ENCODE measurements at regions not wholly inside any gene's neighbourhood (a gene's known extent, or its start where the extent isn't known, plus 50 kb on each side); places are given as distances from the start of the nearest gene placed in this dataset.

DNA sequence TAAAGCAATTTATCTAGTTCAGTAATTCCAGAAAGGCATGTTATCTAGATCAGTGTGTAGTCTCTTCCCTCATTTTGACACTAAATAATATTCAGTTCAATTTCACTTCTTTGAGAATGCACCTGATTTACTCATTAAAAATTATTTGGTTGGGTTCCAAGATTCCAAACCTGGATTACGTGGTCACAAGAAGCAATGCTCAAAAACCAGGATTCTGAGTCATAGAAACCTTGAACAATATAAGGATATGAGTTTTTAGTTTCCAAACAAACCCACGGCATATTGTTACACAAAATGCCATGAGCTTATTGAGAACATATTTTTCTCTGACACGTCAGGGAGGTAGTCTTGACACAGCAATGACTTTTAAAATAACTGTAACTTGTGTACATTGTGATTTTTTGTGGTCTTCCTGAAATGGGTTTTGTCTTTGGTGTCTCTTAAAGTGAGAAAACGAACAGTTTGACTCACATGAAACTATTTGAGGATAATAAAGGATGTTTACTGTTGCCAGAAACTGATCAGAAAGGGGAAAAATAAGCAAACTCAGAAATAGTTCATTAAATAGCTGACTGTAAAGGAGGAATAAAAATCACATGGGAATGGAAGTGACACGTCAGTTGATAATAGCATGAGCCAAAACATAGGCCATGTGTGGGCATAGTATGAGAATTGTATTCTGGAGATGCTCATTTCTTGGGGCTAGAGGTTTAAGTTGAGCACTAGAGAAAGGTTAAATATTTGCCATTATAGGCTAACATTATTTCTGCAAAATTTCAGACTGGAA, 617.7 kb upstream of the CDH2 start (continued):
- TF ChIP-seq, protein P1, sequence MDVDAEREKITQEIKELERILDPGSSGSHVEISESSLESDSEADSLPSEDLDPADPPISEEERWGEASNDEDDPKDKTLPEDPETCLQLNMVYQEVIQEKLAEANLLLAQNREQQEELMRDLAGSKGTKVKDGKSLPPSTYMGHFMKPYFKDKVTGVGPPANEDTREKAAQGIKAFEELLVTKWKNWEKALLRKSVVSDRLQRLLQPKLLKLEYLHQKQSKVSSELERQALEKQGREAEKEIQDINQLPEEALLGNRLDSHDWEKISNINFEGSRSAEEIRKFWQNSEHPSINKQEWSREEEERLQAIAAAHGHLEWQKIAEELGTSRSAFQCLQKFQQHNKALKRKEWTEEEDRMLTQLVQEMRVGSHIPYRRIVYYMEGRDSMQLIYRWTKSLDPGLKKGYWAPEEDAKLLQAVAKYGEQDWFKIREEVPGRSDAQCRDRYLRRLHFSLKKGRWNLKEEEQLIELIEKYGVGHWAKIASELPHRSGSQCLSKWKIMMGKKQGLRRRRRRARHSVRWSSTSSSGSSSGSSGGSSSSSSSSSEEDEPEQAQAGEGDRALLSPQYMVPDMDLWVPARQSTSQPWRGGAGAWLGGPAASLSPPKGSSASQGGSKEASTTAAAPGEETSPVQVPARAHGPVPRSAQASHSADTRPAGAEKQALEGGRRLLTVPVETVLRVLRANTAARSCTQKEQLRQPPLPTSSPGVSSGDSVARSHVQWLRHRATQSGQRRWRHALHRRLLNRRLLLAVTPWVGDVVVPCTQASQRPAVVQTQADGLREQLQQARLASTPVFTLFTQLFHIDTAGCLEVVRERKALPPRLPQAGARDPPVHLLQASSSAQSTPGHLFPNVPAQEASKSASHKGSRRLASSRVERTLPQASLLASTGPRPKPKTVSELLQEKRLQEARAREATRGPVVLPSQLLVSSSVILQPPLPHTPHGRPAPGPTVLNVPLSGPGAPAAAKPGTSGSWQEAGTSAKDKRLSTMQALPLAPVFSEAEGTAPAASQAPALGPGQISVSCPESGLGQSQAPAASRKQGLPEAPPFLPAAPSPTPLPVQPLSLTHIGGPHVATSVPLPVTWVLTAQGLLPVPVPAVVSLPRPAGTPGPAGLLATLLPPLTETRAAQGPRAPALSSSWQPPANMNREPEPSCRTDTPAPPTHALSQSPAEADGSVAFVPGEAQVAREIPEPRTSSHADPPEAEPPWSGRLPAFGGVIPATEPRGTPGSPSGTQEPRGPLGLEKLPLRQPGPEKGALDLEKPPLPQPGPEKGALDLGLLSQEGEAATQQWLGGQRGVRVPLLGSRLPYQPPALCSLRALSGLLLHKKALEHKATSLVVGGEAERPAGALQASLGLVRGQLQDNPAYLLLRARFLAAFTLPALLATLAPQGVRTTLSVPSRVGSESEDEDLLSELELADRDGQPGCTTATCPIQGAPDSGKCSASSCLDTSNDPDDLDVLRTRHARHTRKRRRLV (CRISPR knock-in tag; IDR thresholded peaks at IDR 0.05) = no peak
- TF ChIP-seq GTF2F1 (IDR thresholded peaks at IDR 0.05; ENCODE audit: low read length) (no peak), ZNF574 (CRISPR knock-in tag; IDR thresholded peaks at IDR 0.05) (no peak), ZFP1 (CRISPR knock-in tag; IDR thresholded peaks at IDR 0.05) (no peak), ZNF317 (CRISPR knock-in tag; IDR thresholded peaks at IDR 0.05) (no peak)
